ENCODE measurements at regions not wholly inside any gene's neighbourhood (a gene's known extent, or its start where the extent isn't known, plus 50 kb on each side); places are given as distances from the start of the nearest gene placed in this dataset.

- TF ChIP-seq CTCF (conservative IDR thresholded peaks at IDR 0.05; ENCODE audit: low read depth, low read length) (no peak), RAD21 (IDR thresholded peaks at IDR 0.05; ENCODE audit: low read length) (no peak), POLR2A (IDR thresholded peaks at IDR 0.05; ENCODE audit: low read depth, low read length) (no peak), MXI1 (IDR thresholded peaks at IDR 0.05; ENCODE audit: borderline replicate concordance, low read depth, low read length) (no peak), MAFK (IDR thresholded peaks at IDR 0.05; ENCODE audit: low read depth, low read length) (no peak), USF2 (IDR thresholded peaks at IDR 0.05; ENCODE audit: low read depth, low read length) (no peak), SMC3 (IDR thresholded peaks at IDR 0.05; ENCODE audit: low read depth, low read length) (no peak), CHD1 (IDR thresholded peaks at IDR 0.05; ENCODE audit: low read depth, low read length) (no peak), ELK1 (IDR thresholded peaks at IDR 0.05; ENCODE audit: borderline replicate concordance, low read depth, low read length) (no peak), NFE2L2 (IDR thresholded peaks at IDR 0.05; ENCODE audit: low read depth, low read length) (no peak), RCOR1 (IDR thresholded peaks at IDR 0.05; ENCODE audit: insufficient replicate concordance, low read length) (no peak)
Measured at GRCh38 chr10:105774351-105774750, 1133.3 kb downstream of the SORCS3 start.
